ENCODE measurements at regions not wholly inside any gene's neighbourhood (a gene's known extent, or its start where the extent isn't known, plus 50 kb on each side); places are given as distances from the start of the nearest gene placed in this dataset.

- TF ChIP-seq CTCF (IDR thresholded peaks at IDR 0.05; ENCODE audit: low read depth, low read length, missing input control) (no peak), MAX (IDR thresholded peaks at IDR 0.05) (no peak), JUND (IDR thresholded peaks at IDR 0.05) (no peak), ATF3 (IDR thresholded peaks at IDR 0.05) (no peak), REST (IDR thresholded peaks at IDR 0.05) (no peak), NR2F2 (IDR thresholded peaks at IDR 0.05) (no peak), ZBTB33 (IDR thresholded peaks at IDR 0.05) (no peak), RAD21 (IDR thresholded peaks at IDR 0.05) (no peak), TAF1 (conservative IDR thresholded peaks at IDR 0.05) (no peak)
Measured at GRCh38 chr18:60883587-60883986, 449.6 kb upstream of the CDH20 start.
